ENCODE measurements at regions not wholly inside any gene's neighbourhood (a gene's known extent, or its start where the extent isn't known, plus 50 kb on each side); places are given as distances from the start of the nearest gene placed in this dataset.
"Not testable (repeated sequence)": the region's sequence is repeated elsewhere in the genome, so short reads cannot be mapped to it uniquely, and the experiment has no call there.

DNA sequence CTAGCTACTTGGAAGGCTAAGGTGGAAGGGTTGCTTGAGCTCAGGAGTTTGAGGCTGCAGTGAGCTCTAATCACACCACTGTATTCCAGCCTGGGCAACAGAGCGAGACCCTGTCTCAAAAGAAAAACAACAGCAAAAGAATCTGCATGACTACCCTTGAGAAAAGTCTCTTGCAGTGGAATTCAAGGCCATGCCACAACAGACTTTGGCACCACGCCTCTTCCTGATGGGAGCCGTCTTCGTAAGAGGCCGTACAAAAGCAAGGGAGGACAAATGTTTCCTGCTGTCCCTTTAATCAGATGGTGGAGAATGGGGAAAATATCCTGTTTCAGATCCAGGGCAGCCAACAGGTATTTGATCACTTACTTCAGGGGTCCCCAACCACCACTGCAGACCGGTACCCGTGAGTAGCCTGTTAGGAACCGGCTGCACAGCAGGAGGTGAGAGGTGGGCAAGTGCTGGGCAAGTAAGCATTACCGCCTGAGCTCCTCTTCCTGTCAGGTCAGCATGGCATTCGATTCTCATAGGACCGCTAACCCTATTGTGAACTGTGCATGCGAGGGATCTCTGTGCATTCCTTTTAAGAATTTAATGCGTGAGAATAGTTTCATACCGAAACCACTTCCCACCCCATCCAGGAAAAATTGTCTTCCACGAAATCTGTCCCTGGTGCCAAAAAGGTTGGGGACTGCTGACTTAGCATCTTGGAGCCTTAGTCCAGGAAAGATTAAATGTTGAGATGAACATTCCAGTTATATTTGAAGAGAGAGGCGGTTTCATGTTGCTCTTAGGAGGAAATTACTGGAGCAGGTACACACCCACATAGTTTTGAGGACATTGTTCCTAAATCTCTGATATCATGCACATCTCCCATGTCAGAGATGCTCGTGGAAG lies 94.4 kb upstream of the XPO1 start:
- FAIRE-seq (no peak), DNase-seq (ENCODE audit: insufficient read length, low spot score) (no peak)

DNA sequence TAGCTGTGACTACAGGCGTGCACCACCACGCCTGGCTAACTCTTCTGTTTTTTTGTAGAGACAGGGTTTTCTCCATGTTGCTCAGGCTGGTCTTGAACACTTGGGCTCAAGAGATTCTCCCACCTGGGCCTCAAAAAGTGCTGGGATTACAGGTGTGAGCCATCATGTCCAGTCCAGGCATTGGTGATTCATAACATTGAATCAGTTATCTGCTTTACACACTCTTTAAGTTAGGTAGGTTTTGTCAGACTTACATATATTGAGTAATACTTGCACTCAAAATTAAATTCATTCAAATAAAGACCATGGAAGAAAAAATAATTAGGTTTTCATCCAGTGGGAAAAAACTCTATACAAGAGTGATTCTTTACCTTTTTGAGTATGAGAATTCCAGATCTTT lies 93.2 kb upstream of the XPO1 start:
- no peak for DNase-seq (ENCODE audit: insufficient read length, low spot score)
- FAIRE-seq, result no peak

DNA sequence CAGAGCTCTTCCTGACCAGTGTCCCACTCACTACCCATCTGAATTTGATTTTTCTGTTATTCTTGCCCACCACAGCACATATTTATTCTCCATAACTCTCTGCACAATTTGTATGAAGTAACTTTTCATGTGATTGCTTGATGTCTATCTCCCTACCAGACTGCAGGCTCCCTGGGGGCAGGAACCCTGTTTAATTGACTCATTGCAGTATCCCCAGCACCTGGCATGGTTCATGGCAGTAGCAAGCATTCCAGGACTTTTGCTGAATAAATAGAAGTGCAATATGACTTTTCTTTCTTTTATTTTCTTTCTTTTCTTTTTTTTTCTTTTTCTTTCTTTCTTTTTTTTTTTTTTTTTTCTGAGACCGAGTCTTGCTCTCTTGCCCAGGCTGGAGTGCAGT lies 88.7 kb upstream of the XPO1 start:
- no peak for FAIRE-seq
- no peak for DNase-seq (ENCODE audit: insufficient read length, low spot score)

DNA sequence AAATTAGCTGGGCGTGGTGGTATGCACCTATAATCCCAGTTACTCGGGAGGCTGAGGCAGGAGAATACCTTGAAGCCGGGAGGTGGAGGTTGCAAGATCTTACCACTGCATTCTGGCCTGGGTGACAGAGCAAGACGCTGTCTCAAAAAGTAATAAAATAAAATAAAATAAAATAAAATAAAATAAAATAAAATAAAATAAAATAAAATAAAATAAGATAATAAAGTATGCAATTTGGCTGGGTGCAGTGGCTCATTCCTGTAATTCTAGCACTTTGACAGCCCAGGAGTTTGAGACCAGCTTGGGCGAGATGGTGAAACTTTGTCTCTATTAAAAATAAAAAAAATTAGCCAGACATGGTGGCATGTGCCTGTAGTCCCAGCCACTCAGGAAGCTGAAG lies 85.6 kb upstream of the XPO1 start:
- FAIRE-seq (no peak), DNase-seq (ENCODE audit: insufficient read length, low spot score) (no peak)

DNA sequence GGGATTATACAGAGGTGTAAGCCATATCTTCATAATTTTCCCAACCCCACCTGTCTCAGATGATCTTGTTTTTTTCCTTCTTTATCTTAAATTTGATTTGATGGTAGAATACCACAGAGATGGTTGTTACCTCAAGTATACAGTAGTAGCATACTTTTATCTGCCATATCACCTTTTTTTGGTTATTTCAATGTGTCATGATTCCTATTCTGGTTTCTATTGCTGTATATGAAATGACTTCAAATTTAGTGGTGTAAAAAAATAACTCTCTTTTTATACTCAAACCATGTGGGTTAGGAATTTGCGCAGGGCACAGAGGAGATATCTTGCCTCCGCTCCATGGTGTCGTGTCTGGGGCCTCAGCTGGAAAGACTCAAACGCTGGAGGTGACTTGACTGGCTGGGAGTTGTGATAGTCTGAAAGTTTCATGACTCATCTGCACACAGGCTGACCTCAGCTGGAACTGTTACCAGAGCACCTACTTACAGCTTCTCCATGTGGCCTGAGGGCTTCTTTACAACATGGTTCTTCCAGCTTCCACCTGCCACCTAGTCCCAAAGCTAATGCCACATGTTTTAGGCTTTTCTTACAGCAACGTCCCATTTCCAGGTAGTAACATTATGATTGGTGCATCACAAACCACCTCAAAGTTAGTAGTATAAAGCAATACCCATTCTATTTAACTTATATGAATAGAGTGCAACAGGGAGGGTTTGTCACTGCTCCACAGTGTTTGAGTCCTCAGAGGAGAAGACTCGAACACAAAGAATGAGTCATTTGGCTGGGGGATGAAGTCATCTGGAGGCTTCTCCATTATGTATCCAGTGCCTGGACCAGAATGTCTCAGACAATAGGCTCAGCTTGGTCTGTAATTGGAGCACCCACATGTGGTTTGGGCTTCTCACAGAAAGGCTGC lies 82.3 kb upstream of the XPO1 start:
- DNase-seq (ENCODE audit: insufficient read length, low spot score), result peak; percentile 67
- FAIRE-seq, result no peak

DNA sequence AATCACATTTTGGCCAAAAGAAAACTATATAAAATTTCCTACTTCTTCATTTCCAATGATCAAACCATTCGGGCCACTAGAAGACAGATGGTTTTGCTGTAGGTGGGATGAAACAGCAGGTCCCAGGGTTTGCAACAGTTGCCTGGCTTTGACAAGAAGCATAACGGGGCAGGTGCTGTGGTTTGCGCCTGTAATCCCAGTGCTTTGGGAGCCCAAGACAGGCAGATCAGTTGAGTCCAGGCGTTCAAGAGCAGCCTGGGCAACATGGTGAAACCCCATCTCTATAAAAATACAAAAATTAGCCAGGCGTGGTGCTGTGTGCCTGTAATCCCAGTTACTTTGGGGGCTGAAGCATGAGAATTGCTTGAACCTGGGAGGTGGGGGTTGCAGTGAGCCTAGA lies 81.4 kb upstream of the XPO1 start:
- FAIRE-seq (no peak), DNase-seq (ENCODE audit: insufficient read length, low spot score) (no peak)

DNA sequence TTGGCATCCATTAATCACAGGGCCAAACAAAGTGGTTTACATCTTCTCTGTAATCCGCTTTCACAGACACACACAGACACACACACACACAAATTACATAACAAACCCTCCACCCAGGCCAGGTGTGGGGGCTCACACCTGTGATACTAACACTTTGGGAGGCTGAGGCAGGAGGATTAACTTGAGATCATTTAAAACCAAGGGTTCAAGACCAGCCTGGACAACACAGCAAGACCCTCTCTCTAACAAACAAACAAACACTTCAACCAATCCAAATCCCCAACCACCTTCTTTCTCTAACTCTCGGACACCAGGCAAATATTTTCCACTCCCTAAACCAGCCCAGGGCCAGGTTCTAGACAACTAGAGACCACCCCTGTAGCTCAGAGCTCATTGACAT lies 79.5 kb upstream of the XPO1 start:
- no peak for DNase-seq (ENCODE audit: insufficient read length, low spot score)

DNA sequence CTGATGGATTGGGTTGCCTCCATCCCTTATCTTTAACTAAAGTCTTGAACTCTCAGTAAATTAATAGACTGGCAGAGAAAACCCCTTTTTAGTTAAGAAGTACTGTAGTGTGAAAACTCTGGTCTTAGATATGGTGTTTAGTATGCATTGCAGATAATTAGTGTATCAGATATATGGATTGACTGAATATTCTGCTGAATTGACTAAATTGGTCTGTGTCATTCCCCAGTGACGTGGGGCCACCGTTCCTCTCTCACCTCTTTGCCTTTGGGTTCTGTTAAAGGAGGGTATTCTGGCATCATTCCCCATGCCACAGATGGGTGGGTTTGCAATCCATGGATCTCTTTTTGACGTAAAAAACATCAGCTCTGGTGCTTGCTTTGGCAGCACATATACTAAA lies 67.1 kb upstream of the XPO1 start:
- FAIRE-seq, result no peak
- DNase-seq (ENCODE audit: insufficient read length, low spot score), result no peak

More for the DNA sequence above, 79.5 kb upstream of the XPO1 start:
- no peak for FAIRE-seq

DNA sequence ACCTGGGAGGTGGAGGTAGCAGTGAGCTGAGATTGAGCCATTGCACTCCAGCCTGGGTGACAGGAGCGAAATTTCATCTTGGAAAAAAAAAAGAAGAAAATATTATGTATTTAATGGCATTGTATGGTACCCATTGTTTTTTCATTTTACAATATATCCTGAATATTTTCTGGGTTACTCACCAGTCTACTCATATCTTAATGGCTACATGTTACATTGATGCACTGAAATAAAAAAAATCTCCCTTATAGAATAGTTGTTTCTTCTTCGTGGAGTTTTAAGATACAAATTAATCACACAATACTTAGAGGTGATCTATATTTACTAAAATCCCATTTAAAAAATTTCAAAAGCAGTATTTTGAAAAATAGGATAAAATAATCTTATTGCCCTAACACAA lies 66.3 kb upstream of the XPO1 start:
- DNase-seq (ENCODE audit: insufficient read length, low spot score) (no peak), FAIRE-seq (no peak)

DNA sequence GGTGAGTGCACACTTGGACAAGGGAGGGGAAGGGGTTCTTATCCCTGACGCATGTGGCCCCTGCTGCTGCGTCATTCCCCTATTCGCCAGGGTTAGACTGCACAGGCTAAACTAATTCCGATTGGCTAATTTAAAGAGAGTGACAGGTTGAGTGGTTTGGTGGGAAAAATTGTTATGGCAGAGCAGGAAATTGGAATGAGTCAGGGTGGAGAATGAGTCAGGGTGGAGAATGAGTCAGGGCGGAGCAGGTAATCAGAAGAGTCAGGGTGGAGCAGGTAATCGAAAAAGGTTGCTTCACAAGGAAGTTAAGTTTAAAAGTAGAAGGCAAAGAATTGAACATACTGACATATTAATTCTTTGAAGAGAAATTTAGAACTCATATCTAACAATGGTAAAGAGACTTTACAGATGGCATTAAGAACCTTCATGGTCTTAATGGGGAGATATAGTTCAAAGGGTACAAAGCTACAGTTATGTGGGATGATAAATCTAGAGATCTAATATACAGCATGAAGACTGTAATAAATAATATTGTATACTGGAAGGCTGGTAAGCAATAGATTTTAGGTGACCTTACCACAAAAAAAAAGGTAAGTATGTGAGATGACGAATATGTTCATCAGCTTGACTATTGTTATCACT lies 60.5 kb upstream of the XPO1 start:
- DNase-seq (ENCODE audit: insufficient read length, low spot score); FAIRE-seq: not testable (repeated sequence)

DNA sequence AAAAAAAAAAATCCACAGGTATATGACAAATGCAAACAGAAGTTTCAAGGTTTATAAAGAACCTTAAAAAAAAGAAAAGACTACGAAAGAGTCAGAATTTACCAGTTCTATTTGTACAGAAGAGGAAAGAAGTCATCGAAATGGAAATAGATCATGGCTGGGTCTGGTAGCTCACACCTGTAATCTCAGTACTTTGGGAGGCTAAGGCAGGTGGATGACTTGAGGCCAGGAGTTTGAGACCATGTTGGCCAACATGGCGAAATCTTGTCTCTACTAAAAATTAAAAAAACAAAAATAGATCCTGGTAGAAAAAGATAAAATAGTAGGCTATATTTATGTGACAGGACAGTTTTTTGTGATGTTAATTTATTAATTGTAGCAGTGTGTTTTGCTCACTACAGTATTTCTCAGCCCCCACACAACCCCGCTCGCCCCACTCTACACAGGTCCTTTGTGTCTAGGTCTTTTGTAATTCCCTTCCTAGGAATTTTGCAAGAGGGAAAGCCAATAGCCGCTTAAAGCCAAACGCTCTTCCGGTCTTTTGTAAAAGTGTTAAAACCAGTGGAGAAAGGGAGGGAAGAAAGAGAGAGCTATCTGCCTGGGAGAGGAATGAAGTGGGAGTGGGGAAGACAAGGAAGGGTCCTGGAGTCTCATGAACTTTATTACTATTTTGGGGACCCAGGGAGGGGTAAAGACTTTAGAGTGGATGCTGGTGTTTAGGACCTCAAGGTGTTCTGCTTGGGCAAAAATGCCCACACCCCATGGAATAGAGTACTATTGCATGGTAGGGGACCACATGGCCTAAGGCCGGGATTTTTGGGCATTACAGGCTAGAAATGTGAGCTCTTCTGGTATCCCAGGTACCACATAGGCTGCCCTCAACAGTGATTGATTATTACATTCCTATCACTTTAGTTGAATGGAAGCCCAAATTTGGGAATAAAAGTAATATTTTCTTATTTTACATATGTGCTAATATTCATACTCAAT lies 59.4 kb upstream of the XPO1 start:
- no peak for FAIRE-seq
- no peak for DNase-seq (ENCODE audit: insufficient read length, low spot score)

DNA sequence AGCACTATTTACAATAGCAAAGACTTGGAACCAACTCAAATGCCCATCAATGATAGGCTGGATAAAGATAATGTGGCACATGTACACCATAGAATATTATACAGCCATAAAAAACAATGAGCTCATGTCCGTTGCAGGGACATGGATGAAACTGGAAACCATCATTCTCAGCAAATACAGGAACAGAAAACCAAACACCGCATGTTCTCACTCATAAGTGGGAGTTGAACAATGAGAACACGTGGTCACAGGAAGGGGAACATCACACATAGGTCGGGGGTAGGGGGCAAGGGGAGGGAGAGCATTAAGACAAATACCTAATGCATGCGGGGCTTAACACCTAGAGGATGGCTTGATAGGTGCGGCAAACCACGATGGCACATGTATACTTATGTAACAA lies 56.0 kb upstream of the XPO1 start:
- DNase-seq (ENCODE audit: insufficient read length, low spot score); FAIRE-seq: not testable (repeated sequence)

DNA sequence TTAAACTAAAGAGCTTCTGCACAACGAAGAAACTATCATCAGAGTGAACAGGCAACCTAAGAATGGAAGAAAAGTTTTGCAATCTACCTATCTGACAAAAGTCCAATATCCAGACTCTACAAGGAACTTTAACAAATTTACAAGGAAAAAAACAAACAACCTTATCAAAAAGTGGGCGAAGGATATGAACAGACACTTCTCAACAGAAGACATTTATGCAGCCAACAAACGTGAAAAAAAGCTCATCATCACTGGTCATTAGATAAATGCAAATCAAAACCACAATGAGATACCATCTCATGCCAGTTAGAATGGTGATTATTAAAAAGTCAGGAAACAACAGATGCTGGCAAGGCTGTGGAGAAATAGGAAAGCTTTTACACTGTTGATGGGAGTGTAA lies 55.5 kb upstream of the XPO1 start:
- FAIRE-seq; DNase-seq (ENCODE audit: insufficient read length, low spot score): not testable (repeated sequence)

DNA sequence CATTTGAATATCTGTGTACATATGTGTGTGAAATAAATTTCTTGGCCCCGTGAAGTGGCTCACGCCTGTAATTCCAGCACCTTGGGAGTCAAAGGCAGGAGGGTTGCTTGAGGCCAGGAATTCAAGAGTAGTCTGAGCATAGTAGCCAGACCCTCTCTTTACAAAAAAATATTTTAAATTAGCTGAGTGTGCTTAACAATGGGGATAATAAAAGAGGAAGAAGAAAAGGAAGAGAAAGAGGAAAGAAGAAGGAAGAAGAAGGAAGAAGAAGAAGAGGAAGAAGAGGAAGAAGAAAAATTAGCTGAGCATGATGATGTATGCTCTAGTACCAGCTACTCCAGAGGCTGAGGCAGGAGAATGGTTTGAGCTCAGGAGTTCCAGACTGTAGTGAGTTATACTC lies 52.1 kb upstream of the XPO1 start:
- no peak for DNase-seq (ENCODE audit: insufficient read length, low spot score)
- no peak for FAIRE-seq

DNA sequence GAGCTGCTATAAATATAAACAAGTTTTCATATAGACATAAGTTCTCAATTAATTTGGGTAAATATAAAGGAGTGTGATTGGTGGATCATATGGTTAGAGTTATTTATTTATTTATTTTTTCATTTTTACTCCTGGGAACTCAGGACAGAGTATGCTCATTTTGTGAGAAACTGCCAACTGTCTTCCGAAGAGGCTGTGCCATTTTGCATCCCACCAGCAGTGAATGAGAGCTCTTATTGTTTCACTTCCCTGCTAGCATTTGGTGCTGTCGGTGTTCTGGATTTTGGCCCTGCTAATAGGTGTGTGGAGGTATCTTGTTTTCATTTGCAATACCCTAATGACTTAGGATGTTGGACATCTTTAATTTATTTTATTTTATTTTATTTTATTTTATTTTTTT lies 50.4 kb upstream of the XPO1 start:
- FAIRE-seq, result no peak

More for the DNA sequence above, 50.4 kb upstream of the XPO1 start:
- DNase-seq (ENCODE audit: insufficient read length, low spot score), result no peak

All from HTR-8/SVneo (cell line).